Spleen (tissue), 11 donors: ENCODE measurements at regions not wholly inside any gene's neighbourhood (a gene's known extent, or its start where the extent isn't known, plus 50 kb on each side); places are given as distances from the start of the nearest gene placed in this dataset.

ENCODE experiments used
- DNase-seq: peaks from one replicate; pipeline ENCODE4 v3.0.0-alpha.2; 2020
- H3K27ac ChIP-seq, 8 donors: fragments of 200-600 bp; sonication (generic) in 7 of 8; 1 replicate in 4 of 8; 2 replicates in 4 of 8; pipeline versions ENCODE4 v1.5.0 to v1.8.0; 2016 to 2021; ENCODE audit warnings: inconsistent platforms in 4 of 8, mild to moderate bottlenecking in 4 of 8, moderate library complexity in 1 of 8
- H3K27me3 ChIP-seq, 7 donors: fragments of 200-600 bp; sonication (generic) in 6 of 7; replicated peaks in 1 of 7; 1 replicate in 4 of 7; 2 replicates in 3 of 7; pipeline versions ENCODE4 v1.5.0 to v1.8.0; 2016 to 2021; ENCODE audit warnings: inconsistent platforms in 3 of 7, mild to moderate bottlenecking in 1 of 7
- H3K36me3 ChIP-seq, 6 donors: fragments of 200-600 bp; sonication (generic) in 5 of 6; 1 replicate in 4 of 6; 2 replicates in 2 of 6; pipeline versions ENCODE4 v1.5.0 to v1.8.0; 2016 to 2021; ENCODE audit warnings: inconsistent platforms in 2 of 6
- H3K4me1 ChIP-seq, 6 donors: fragments of 200-600 bp; sonication (generic) in 5 of 6; 1 replicate in 3 of 6; 2 replicates in 3 of 6; pipeline versions ENCODE4 v1.5.0 to v1.8.0; 2016 to 2021; ENCODE audit warnings: inconsistent platforms in 3 of 6
- H3K4me3 ChIP-seq, 8 donors: fragments of 200-600 bp; sonication (generic) in 7 of 8; 1 replicate in 4 of 8; 2 replicates in 4 of 8; pipeline versions ENCODE4 v1.5.0 to v1.8.0; 2016 to 2021; ENCODE audit warnings: inconsistent platforms in 4 of 8, mild to moderate bottlenecking in 4 of 8, moderate library complexity in 2 of 8
- H3K9me3 ChIP-seq, 8 donors: fragments of 200-600 bp; sonication (generic) in 7 of 8; 1 replicate in 4 of 8; 2 replicates in 4 of 8; pipeline versions ENCODE4 v1.5.0 to v1.8.0; 2016 to 2021; ENCODE audit warnings: inconsistent platforms in 4 of 8
- CTCF ChIP-seq, 11 experiments: fragments of 200-600 bp in 7 of 11; fragments of 450-650 bp in 4 of 11; sonication (generic) in 4 of 11; IDR thresholded peaks in 8 of 11; conservative IDR thresholded peaks in 3 of 11; 1 replicate in 7 of 11; 2 replicates in 4 of 11; pipeline versions ENCODE4 v1.4.0 to v1.8.0; 2016 to 2021; ENCODE audit warnings: antibody characterized with exemption in 11 of 11, inconsistent platforms in 4 of 11, mild to moderate bottlenecking in 1 of 11
- POLR2A ChIP-seq, 3 donors: fragments of 450-650 bp; IDR thresholded peaks; one replicate each; pipeline ENCODE4 v1.5.1; 2017; ENCODE audit warnings: antibody characterized with exemption in 3 of 3, mild to moderate bottlenecking in 1 of 3
- POLR2AphosphoS5 ChIP-seq, 3 donors: sonication (generic); formaldehyde crosslinking; IDR thresholded peaks; one replicate each; pipeline ENCODE4 v1.5.1; 2017; ENCODE audit warnings: antibody characterized with exemption in 3 of 3
- WGBS, 5 donors: extraction: QIAGEN DNeasy Blood & Tissue Kit in 3 of 5; methylation state at CpG; one replicate each; pipeline versions ENCODE4 v1.1.5 to v1.1.7; 2013 to 2018; 5-methylcytosine and 5-hydroxymethylcytosine counted together
- intact Hi-C: fragments of 100-400 bp; cut with DNase I; formaldehyde crosslinking; loops from one replicate; pipeline ENCODE4 v1.15.0; 2023; ENCODE audit warnings: low total_unique reads
- donor health status: healthy with polysubstance abuse.
- donor health status: DM: no; HTN: no; CAD: no; lungs with moderate emphysema.
- donor health status: DM: no; HTN: no; CAD: no.
- donor health status: Bipolar disorder and iron deficiency.
- donor health status: healthy.
- donor health status: DM: no; HTN: no; CAD: no.
- donor health status: DM: yes; HTN: yes; CAD: no.

DNA sequence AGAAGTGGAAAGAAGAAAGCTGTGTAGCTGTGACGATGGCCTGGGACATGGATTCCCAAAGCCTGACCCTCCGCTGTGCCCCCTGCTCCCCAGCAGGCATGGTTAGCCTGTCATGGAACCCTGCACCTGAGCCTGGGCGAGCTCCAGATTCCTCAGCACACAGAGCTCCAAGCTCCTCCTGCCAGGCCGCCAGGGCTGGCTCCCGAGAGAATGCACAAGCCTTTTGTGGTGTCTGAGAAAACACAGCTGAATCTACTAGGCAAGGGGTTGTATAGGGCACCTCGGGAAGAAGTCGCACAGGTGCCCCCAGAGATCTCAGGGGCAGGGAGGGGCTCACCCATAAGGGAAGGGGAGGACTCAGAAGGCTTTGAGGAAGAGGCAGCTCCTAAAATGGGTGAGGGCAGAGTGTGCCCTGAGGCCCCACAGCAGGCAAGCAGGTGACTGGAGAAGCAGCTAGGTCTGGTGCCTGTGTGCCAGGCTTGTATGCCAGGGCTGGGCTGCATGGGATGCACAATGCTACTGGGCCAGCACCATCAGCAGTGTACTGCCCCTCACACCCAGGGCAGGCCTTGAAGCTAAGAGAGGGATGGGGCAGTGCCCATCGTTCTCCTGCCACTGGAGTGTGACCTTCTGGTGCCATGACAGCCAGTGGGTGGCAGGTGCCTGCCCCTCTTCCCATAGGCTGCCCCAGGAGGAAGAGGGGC, 64.3 kb upstream of the CD93 start:
- peak overlapping the region in 4 of 8 donors; percentile 28 to 90 (median 54) for H3K27ac ChIP-seq
- no peak for TF ChIP-seq POLR2AphosphoS5 (IDR thresholded peaks at IDR 0.05)
- no peaks in the 10 kb centered on the region for H3K9me3 ChIP-seq
- intact Hi-C loops, result no loop called here
- H3K4me3 ChIP-seq, result no peak overlapping the region
- DNase-seq, result no peak
- H3K36me3 ChIP-seq, result no peaks in the 10 kb centered on the region
- H3K27me3 ChIP-seq, result peaks cover 0 to 4% (median 0%) of the 10 kb centered on the region in 7 donors
- H3K4me1 ChIP-seq, result peaks cover 8 to 88% (median 45%) of the 10 kb centered on the region in 6 donors
- WGBS, 5 donors, result 62 to 80% (median 65%) methylated on average over 7 to 8 of the region's 8 CpGs

DNA sequence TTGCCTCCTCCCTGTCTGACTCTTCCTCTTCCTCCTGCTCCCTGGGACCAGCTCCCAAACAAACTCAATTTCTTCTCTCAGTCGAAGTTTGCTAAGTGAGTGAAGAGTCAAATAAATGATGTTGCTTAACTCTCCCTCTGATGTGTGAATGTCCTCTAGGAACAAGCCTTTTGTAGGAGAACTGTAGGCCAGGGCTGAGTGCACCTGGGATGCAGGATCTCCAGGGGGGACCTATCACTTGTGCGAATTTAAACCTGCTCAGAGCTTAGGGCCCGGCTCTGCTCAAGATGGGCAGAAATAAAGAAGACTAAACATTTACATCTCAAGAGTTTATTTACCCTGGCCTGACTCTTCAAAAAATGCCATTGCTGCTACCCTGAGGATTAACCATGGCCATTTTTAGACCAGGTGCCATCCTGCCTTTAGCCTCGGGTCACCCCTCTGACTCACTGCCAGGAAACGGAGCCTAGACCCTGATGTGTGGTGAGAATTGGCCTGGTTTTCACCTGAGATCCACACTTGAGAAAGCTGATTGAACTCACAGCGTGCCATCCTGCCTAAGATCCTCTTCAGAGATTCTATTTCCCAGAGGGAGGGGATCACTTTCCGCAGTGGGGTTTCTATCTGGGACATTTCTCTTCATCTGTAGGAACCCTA, 63.6 kb upstream of the CD93 start:
- no peaks in the 10 kb centered on the region for H3K9me3 ChIP-seq
- H3K27ac ChIP-seq, result peak overlapping the region in 2 of 8 donors; percentile 16 to 90
- H3K27me3 ChIP-seq, result peaks cover 0 to 4% (median 0%) of the 10 kb centered on the region in 7 donors
- TF ChIP-seq POLR2AphosphoS5 (IDR thresholded peaks at IDR 0.05) (no peak), CTCF (IDR thresholded peaks at IDR 0.05 in 8 of 11, conservative IDR thresholded peaks at IDR 0.05 in 3 of 11) (no peak), POLR2A (IDR thresholded peaks at IDR 0.05) (no peak)
- H3K4me3 ChIP-seq, result no peak overlapping the region
- intact Hi-C loops, result no loop called here
- H3K36me3 ChIP-seq, result no peaks in the 10 kb centered on the region
- 85 to 93% (median 91%) methylated on average over 7 of the region's 7 CpGs for WGBS, 5 donors
- no peak for DNase-seq
- peaks cover 12 to 88% (median 48%) of the 10 kb centered on the region in 6 donors for H3K4me1 ChIP-seq

GRCh38 chr20:23148731-23149570, 62.8 kb upstream of the CD93 start:
- TF ChIP-seq POLR2A (IDR thresholded peaks at IDR 0.05) (no peak), CTCF (IDR thresholded peaks at IDR 0.05 in 8 of 11, conservative IDR thresholded peaks at IDR 0.05 in 3 of 11) (no peak), POLR2AphosphoS5 (IDR thresholded peaks at IDR 0.05) (no peak)
- H3K9me3 ChIP-seq, result no peaks in the 10 kb centered on the region
- WGBS, 5 donors, result 84 to 91% (median 87%) methylated on average over 9 to 10 of the region's 10 CpGs
- H3K27ac ChIP-seq, result peak overlapping the region in 6 of 8 donors; percentile 68 to 90 (median 81)
- H3K4me3 ChIP-seq, result peak overlapping the region in 1 of 8 donors; percentile 47
- H3K36me3 ChIP-seq, result no peaks in the 10 kb centered on the region
- intact Hi-C loops, result no loop called here
- DNase-seq, result no peak
- peaks cover 14 to 88% (median 54%) of the 10 kb centered on the region in 6 donors for H3K4me1 ChIP-seq
- H3K27me3 ChIP-seq, result peaks cover 0 to 4% (median 0%) of the 10 kb centered on the region in 7 donors

DNA sequence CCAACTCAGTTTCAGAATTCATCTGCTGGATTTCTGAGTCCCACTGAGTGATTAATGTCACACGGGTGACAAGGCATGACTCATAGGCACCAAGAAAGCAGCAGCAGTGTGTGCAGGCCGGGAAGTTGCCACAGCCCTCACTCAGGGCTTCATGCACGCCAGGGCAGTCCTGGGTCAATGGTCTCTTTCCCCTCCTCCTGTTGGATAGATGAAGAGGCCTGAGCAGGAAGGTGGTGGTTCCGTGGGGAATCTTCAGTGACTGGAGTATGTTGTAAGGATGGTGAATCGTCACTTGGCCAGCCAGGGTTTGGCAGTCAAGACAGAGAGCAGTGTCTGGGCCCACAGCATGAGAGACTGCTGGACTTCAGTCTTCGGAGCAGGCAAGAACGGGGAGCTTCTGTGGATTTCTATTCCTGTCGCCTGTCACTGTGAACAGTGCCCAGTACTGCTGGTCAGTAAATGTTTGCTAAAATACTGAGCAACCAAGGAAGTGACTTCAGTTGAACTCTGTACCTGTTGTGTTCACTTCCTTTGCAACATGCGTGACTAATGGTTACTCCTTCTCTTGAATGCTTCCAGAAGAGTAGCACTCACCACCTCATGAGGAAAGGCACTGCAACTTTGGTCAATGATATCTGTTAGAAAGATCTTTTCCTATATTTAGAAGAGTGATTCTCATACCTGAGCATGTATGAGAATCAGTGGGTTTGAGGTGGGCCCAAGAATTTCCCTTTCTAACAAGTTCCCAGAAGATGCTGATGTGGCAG, 62.0 kb upstream of the CD93 start:
- H3K4me3 ChIP-seq, result peak overlapping the region in 1 of 8 donors; percentile 47
- WGBS, 5 donors, result 29 to 65% (median 49%) methylated on average over 7 to 9 of the region's 9 CpGs
- intact Hi-C loops, result no loop called here
- peaks cover 0 to 4% (median 0%) of the 10 kb centered on the region in 7 donors for H3K27me3 ChIP-seq
- TF ChIP-seq CTCF (IDR thresholded peaks at IDR 0.05 in 8 of 11, conservative IDR thresholded peaks at IDR 0.05 in 3 of 11) (no peak), POLR2A (IDR thresholded peaks at IDR 0.05) (no peak), POLR2AphosphoS5 (IDR thresholded peaks at IDR 0.05) (peak; percentile 43 to 83 (median 76))
- no peak for DNase-seq
- H3K27ac ChIP-seq, result peak overlapping the region in 7 of 8 donors; percentile 18 to 90 (median 80)
- H3K4me1 ChIP-seq, result peaks cover 14 to 88% (median 62%) of the 10 kb centered on the region in 6 donors
- H3K9me3 ChIP-seq, result no peaks in the 10 kb centered on the region
- no peaks in the 10 kb centered on the region for H3K36me3 ChIP-seq
